ENCODE measurements at regions not wholly inside any gene's neighbourhood (a gene's known extent, or its start where the extent isn't known, plus 50 kb on each side); places are given as distances from the start of the nearest gene placed in this dataset.
"Not testable (repeated sequence)": the region's sequence is repeated elsewhere in the genome, so short reads cannot be mapped to it uniquely, and the experiment has no call there.

DNA sequence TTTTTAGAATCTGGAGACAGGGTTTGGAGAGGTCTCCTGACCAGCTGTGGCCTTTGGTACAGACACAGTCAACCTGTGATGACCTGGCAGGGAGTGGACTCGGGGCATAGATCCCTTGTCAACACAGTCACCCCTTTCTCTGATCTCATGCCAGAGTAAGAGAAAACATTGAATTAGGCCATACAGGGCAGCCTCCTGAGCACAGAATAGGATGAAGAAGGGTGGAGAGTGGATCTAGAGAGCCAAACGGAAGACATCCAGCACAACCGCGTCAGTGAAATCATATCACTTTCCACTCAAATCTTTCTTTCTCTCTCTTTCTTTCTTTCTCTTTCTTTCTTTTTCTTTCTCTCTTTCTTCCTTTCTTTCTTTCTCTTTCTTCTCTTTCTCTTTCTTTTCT is 145.9 kb upstream of the TBX3 start:
- Histone ChIP-seq H3K4me1 (no peaks in the 10 kb centered on the region), H3K27ac (no peak overlapping the region), H3K9me3 (peaks cover 1% of the 10 kb centered on the region; the same call in 2 of the 3 replicates), H3K4me2 (no peak overlapping the region), H3K4me3 (no peak overlapping the region)
- FAIRE-seq = no peak
- 66% methylated on average over 4 of the region's 4 CpGs for WGBS (ENCODE audit: missing lambda C conversion rate)
- no peak for ATAC-seq
- CTCF ChIA-PET = no interaction called here
- TF ChIP-seq MAX (IDR thresholded peaks at IDR 0.05) (no peak), CBX2 (IDR thresholded peaks at IDR 0.05; ENCODE audit: borderline replicate concordance, low read depth) (no peak), HEYL (CRISPR knock-in tag; IDR thresholded peaks at IDR 0.05) (no peak), ATOH8 (CRISPR knock-in tag; IDR thresholded peaks at IDR 0.05; ENCODE audit: low read depth) (no peak), POLR2A (IDR thresholded peaks at IDR 0.05; ENCODE audit: low read length) (no peak), ZSCAN20 (CRISPR knock-in tag; IDR thresholded peaks at IDR 0.05) (no peak), HDAC2 (IDR thresholded peaks at IDR 0.05) (no peak), BCL3 (IDR thresholded peaks at IDR 0.05) (no peak), PHF8 (IDR thresholded peaks at IDR 0.05; ENCODE audit: borderline replicate concordance, low read depth) (no peak), RFX5 (IDR thresholded peaks at IDR 0.05) (no peak), FOXS1 (CRISPR knock-in tag; IDR thresholded peaks at IDR 0.05) (no peak), RNF2 (IDR thresholded peaks at IDR 0.05; ENCODE audit: borderline replicate concordance, low read depth) (no peak), RAD21 (conservative IDR thresholded peaks at IDR 0.05 in 1 of 2, IDR thresholded peaks at IDR 0.05 in 1 of 2) (no peak), HES2 (IDR thresholded peaks at IDR 0.05) (no peak), CHD4 (IDR thresholded peaks at IDR 0.05; ENCODE audit: borderline replicate concordance) (no peak), CEBPB (IDR thresholded peaks at IDR 0.05) (no peak)
- TF ChIP-seq, protein P1, sequence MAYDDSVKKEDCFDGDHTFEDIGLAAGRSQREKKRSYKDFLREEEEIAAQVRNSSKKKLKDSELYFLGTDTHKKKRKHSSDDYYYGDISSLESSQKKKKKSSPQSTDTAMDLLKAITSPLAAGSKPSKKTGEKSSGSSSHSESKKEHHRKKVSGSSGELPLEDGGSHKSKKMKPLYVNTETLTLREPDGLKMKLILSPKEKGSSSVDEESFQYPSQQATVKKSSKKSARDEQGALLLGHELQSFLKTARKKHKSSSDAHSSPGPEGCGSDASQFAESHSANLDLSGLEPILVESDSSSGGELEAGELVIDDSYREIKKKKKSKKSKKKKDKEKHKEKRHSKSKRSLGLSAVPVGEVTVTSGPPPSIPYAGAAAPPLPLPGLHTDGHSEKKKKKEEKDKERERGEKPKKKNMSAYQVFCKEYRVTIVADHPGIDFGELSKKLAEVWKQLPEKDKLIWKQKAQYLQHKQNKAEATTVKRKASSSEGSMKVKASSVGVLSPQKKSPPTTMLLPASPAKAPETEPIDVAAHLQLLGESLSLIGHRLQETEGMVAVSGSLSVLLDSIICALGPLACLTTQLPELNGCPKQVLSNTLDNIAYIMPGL (CRISPR knock-in tag; IDR thresholded peaks at IDR 0.05; ENCODE audit: borderline replicate concordance) = no peak
- TF ChIP-seq, protein P2, sequence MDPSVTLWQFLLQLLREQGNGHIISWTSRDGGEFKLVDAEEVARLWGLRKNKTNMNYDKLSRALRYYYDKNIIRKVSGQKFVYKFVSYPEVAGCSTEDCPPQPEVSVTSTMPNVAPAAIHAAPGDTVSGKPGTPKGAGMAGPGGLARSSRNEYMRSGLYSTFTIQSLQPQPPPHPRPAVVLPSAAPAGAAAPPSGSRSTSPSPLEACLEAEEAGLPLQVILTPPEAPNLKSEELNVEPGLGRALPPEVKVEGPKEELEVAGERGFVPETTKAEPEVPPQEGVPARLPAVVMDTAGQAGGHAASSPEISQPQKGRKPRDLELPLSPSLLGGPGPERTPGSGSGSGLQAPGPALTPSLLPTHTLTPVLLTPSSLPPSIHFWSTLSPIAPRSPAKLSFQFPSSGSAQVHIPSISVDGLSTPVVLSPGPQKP (IDR thresholded peaks at IDR 0.05; ENCODE audit: low read depth, low read length) = no peak
- no peak for DNase-seq (ENCODE audit: low read depth in 1 of 2, low spot score in 1 of 2)
- POLR2A ChIA-PET = no interaction called here

- H3K27ac ChIP-seq; ATAC-seq; POLR2A ChIA-PET; FAIRE-seq; H3K4me2 ChIP-seq; H3K9me3 ChIP-seq; H3K4me3 ChIP-seq; DNase-seq (ENCODE audit: low read depth in 1 of 2, low spot score in 1 of 2); H3K4me1 ChIP-seq: not testable (repeated sequence)
- CTCF ChIA-PET = interaction anchor here (2.3 kb wide), 1 partner anchor 11 kb away, joined by 6 read pairs; no protein-coding TSS in a partner anchor
These were observed 145.3 kb upstream of the TBX3 start for GRCh38 chr12:114829244-114829643.

DNA sequence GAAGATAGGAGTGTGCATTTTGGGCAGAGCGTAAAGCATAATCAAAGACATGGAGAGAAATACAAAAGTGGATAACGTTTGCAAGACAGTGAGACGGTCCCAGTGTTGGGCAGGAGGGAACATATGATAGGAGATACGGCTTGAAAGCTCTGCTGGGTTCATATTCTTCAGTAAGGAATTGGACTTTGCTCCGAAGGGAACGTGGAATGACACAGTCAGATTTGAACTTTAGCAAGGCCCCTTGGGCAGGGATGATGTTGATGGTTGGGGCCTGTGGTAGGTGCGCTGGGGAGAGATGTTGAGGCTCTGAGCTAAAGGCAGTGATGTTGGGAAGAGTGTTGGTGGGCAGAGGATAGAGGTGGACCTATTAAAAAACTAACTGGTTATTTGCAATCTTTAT is 143.5 kb upstream of the TBX3 start:
- H3K4me1 ChIP-seq = no peaks in the 10 kb centered on the region
- no peak overlapping the region for H3K27ac ChIP-seq
- WGBS (ENCODE audit: missing lambda C conversion rate) = 63% methylated on average over 7 of the region's 7 CpGs
- ChIA-PET POLR2A (no interaction called here), CTCF (interaction anchor here (2.3 kb wide), 1 partner anchor 9 kb away, joined by 6 read pairs; no protein-coding TSS in a partner anchor)
- FAIRE-seq (no peak), DNase-seq (ENCODE audit: low read depth in 1 of 2, low spot score in 1 of 2) (no peak), ATAC-seq (no peak)
- H3K4me3 ChIP-seq = no peak overlapping the region
- H3K4me2 ChIP-seq = no peak overlapping the region
- H3K9me3 ChIP-seq = no peaks in the 10 kb centered on the region
- TF ChIP-seq, protein P2 (IDR thresholded peaks at IDR 0.05; ENCODE audit: low read depth, low read length) = no peak
- TF ChIP-seq CBX8 (IDR thresholded peaks at IDR 0.05) (no peak), PHF8 (IDR thresholded peaks at IDR 0.05; ENCODE audit: borderline replicate concordance, low read depth) (no peak), NPAS2 (CRISPR knock-in tag; IDR thresholded peaks at IDR 0.05; ENCODE audit: borderline replicate concordance) (no peak), MAFK (IDR thresholded peaks at IDR 0.05; ENCODE audit: partially characterized antibody) (no peak), ZNF302 (CRISPR knock-in tag; IDR thresholded peaks at IDR 0.05) (no peak), RNF2 (IDR thresholded peaks at IDR 0.05; ENCODE audit: borderline replicate concordance, low read depth) (no peak), SREBF2 (IDR thresholded peaks at IDR 0.05) (no peak)
- TF ChIP-seq, protein P3, sequence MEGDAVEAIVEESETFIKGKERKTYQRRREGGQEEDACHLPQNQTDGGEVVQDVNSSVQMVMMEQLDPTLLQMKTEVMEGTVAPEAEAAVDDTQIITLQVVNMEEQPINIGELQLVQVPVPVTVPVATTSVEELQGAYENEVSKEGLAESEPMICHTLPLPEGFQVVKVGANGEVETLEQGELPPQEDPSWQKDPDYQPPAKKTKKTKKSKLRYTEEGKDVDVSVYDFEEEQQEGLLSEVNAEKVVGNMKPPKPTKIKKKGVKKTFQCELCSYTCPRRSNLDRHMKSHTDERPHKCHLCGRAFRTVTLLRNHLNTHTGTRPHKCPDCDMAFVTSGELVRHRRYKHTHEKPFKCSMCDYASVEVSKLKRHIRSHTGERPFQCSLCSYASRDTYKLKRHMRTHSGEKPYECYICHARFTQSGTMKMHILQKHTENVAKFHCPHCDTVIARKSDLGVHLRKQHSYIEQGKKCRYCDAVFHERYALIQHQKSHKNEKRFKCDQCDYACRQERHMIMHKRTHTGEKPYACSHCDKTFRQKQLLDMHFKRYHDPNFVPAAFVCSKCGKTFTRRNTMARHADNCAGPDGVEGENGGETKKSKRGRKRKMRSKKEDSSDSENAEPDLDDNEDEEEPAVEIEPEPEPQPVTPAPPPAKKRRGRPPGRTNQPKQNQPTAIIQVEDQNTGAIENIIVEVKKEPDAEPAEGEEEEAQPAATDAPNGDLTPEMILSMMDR (IDR thresholded peaks at IDR 0.05) = no peak

Data from A549 (cell line).